Heart left ventricle (tissue), 16 donors: ENCODE measurements at regions not wholly inside any gene's neighbourhood (a gene's known extent, or its start where the extent isn't known, plus 50 kb on each side); places are given as distances from the start of the nearest gene placed in this dataset.

Experiments
- ATAC-seq, 4 donors: fragments of 200-7000 bp; cut with Tn5 transposase; one replicate each; pipeline ENCODE4 v1.9.1; 2020 to 2022; ENCODE audit warnings: moderate library complexity in 4 of 4, mild to moderate bottlenecking in 3 of 4, moderate number of reproducible peaks in 1 of 4
- DNase-seq, 5 donors: peaks; one replicate each; pipeline ENCODE4 v3.0.0-alpha.2; 2020
- H3K27ac ChIP-seq, 12 donors: fragments of 200-600 bp; sonication (generic) in 4 of 12; one replicate each; pipeline versions ENCODE4 v1.5.0 to v1.8.0; 2016 to 2022; ENCODE audit warnings: mild to moderate bottlenecking in 2 of 12
- H3K27me3 ChIP-seq, 9 donors: fragments of 200-600 bp; sonication (generic) in 2 of 9; one replicate each; pipeline versions ENCODE4 v1.5.1 to v1.8.0; 2016 to 2022; ENCODE audit warnings: mild to moderate bottlenecking in 3 of 9
- H3K36me3 ChIP-seq, 9 donors: fragments of 200-600 bp; sonication (generic) in 2 of 9; one replicate each; pipeline versions ENCODE4 v1.5.0 to v1.8.0; 2018 to 2022; ENCODE audit warnings: mild to moderate bottlenecking in 2 of 9
- H3K4me1 ChIP-seq, 12 donors: fragments of 200-600 bp; sonication (generic) in 4 of 12; one replicate each; pipeline versions ENCODE4 v1.5.0 to v1.8.0; 2016 to 2022; ENCODE audit warnings: mild to moderate bottlenecking in 3 of 12
- H3K4me3 ChIP-seq, 12 donors: fragments of 200-600 bp; sonication (generic) in 4 of 12; one replicate each; pipeline versions ENCODE4 v1.5.0 to v1.8.0; 2017 to 2022; ENCODE audit warnings: mild to moderate bottlenecking in 9 of 12, moderate library complexity in 4 of 12
- H3K9me3 ChIP-seq, 12 donors: fragments of 200-600 bp; sonication (generic) in 4 of 12; one replicate each; pipeline versions ENCODE4 v1.5.0 to v1.8.0; 2016 to 2022; ENCODE audit warnings: mild to moderate bottlenecking in 1 of 12
- CTCF ChIP-seq, 12 donors: fragments of 200-600 bp; sonication (generic) in 4 of 12; IDR thresholded peaks; one replicate each; pipeline versions ENCODE4 v1.5.0 to v1.8.0; 2018 to 2022; ENCODE audit warnings: antibody characterized with exemption in 12 of 12, mild to moderate bottlenecking in 5 of 12
- POLR2A ChIP-seq, 2 donors: fragments of 450-650 bp; IDR thresholded peaks; one replicate each; pipeline ENCODE4 v1.6.1; 2017; ENCODE audit warnings: antibody characterized with exemption in 2 of 2, mild to moderate bottlenecking in 2 of 2, moderate library complexity in 2 of 2
- WGBS, 4 donors: extraction: QIAGEN DNeasy Blood & Tissue Kit in 2 of 4; methylation state at CpG; one replicate each; pipeline versions ENCODE4 v1.1.5 to v1.1.7; 2013 to 2018; 5-methylcytosine and 5-hydroxymethylcytosine counted together
- intact Hi-C, 10 donors: fragments of 100-400 bp; cut with DNase I; formaldehyde crosslinking; loops; one replicate each; pipeline versions ENCODE4 v1.11.1 to v1.14.2; 2022
- donor health status: ischemic (EF 13 %, LVEDD 7.1; RV severe dilation, severe dysfunction).
- donor health status: healthy with polysubstance abuse.
- donor health status: DM: no; HTN: yes; CAD: no.
- donor health status: DM: no; HTN: no; CAD: no.
- donor health status: ischemic (EF 25% LVEDD 6.9; RV normal size, moderate dysfunction).
- donor health status: ischemic (EF 25% LVEDD 5.7; RV mildly dilated, moderate dysfunction).
- donor health status: healthy.
- donor health status: DM: yes; HTN: yes; CAD: no.
- donor health status: ischemic (EF 35%, LVEDD 5.7; RV mildly dilated, moderate dysfunction).
- donor health status: nonischemic (EF 11% LVEDD 7.7; RV severe dilation, severe dysfunction).
- donor health status: DM: yes; HTN: yes; CAD: no.
- donor health status: PGD.
- donor health status: ischemic (EF 29% LVEDD 5.4; RV normal size, mild dysfunction).
- donor health status: nonischemic (EF 23%, LVEDD 6.1; RV moderate dilation, normal function).

GRCh38 chr2:9747396-9747795 is 95.9 kb upstream of the TAF1B start:
- DNase-seq, result no peak
- no peak for TF ChIP-seq POLR2A (IDR thresholded peaks at IDR 0.05)
- no peak for TF ChIP-seq CTCF (IDR thresholded peaks at IDR 0.05)
- intact Hi-C loops, result loop anchor here in 1 of 10 donors (10.0 kb wide), 1 partner anchor 183 kb away; no protein-coding TSS in a partner anchor
- Histone ChIP-seq H3K36me3 (no peaks in the 10 kb centered on the region), H3K27ac (no peak overlapping the region), H3K9me3 (no peaks in the 10 kb centered on the region), H3K4me3 (no peak overlapping the region), H3K4me1 (peaks cover 0 to 7% (median 1%) of the 10 kb centered on the region in 12 donors), H3K27me3 (no peaks in the 10 kb centered on the region)
- WGBS, 4 donors, result 89 to 94% (median 91%) methylated on average over 4 of the region's 4 CpGs
- ATAC-seq, result no peak

GRCh38 chr2:9748577-9748976 is 94.7 kb upstream of the TAF1B start:
- Histone ChIP-seq H3K9me3 (no peaks in the 10 kb centered on the region), H3K4me3 (no peak overlapping the region), H3K4me1 (peaks cover 0 to 19% (median 12%) of the 10 kb centered on the region in 12 donors), H3K27me3 (no peaks in the 10 kb centered on the region), H3K36me3 (no peaks in the 10 kb centered on the region), H3K27ac (no peak overlapping the region)
- TF ChIP-seq CTCF (IDR thresholded peaks at IDR 0.05) (no peak), POLR2A (IDR thresholded peaks at IDR 0.05) (no peak)
- DNase-seq, result no peak
- ATAC-seq, result no peak
- whole genome bisulfite sequencing, 4 donors, result 80 to 96% (median 92%) methylated on average over 6 of the region's 6 CpGs
- intact Hi-C loops, result loop anchor here in 1 of 10 donors (10.0 kb wide), 1 partner anchor 184 kb away; no protein-coding TSS in a partner anchor

GRCh38 chr2:9749546-9750223 is 93.6 kb upstream of the TAF1B start:
- WGBS, 4 donors, result 85 to 91% (median 89%) methylated on average over 9 of the region's 9 CpGs
- Histone ChIP-seq H3K27me3 (no peaks in the 10 kb centered on the region), H3K4me1 (peaks cover 0 to 30% (median 14%) of the 10 kb centered on the region in 12 donors), H3K27ac (no peak overlapping the region), H3K9me3 (no peaks in the 10 kb centered on the region), H3K4me3 (no peak overlapping the region), H3K36me3 (no peaks in the 10 kb centered on the region)
- TF ChIP-seq CTCF (IDR thresholded peaks at IDR 0.05), result no peak
- TF ChIP-seq POLR2A (IDR thresholded peaks at IDR 0.05), result no peak
- intact Hi-C loops, result loop anchor here in 1 of 10 donors (10.0 kb wide), 1 partner anchor 185 kb away; no protein-coding TSS in a partner anchor
- DNase-seq (no peak), ATAC-seq (no peak)

GRCh38 chr2:9750224-9751215 is 92.8 kb upstream of the TAF1B start:
- no peak overlapping the region for H3K4me3 ChIP-seq
- H3K36me3 ChIP-seq, result no peaks in the 10 kb centered on the region
- no peak for DNase-seq
- H3K27ac ChIP-seq, result no peak overlapping the region
- H3K4me1 ChIP-seq, result peaks cover 0 to 35% (median 13%) of the 10 kb centered on the region in 12 donors
- intact Hi-C loops, result no loop called here
- WGBS, 4 donors, result 63 to 72% (median 67%) methylated on average over 9 of the region's 9 CpGs
- no peaks in the 10 kb centered on the region for H3K9me3 ChIP-seq
- ATAC-seq, result no peak
- TF ChIP-seq POLR2A (IDR thresholded peaks at IDR 0.05) (no peak), CTCF (IDR thresholded peaks at IDR 0.05) (no peak)
- no peaks in the 10 kb centered on the region for H3K27me3 ChIP-seq
